ENCODE measurements at regions not wholly inside any gene's neighbourhood (a gene's known extent, or its start where the extent isn't known, plus 50 kb on each side); places are given as distances from the start of the nearest gene placed in this dataset.

GRCh38 chr2:217612920-217613319 is 389.9 kb downstream of the TNS1 start:
- TF ChIP-seq CTCF (conservative IDR thresholded peaks at IDR 0.05; ENCODE audit: low read length) (no peak), EZH2phosphoT487 (IDR thresholded peaks at IDR 0.05; ENCODE audit: borderline replicate concordance, low read depth, low read length) (no peak)
